IPS-15b (cell line): ENCODE measurements at regions not wholly inside any gene's neighbourhood (a gene's known extent, or its start where the extent isn't known, plus 50 kb on each side); places are given as distances from the start of the nearest gene placed in this dataset.
"Not testable (repeated sequence)": the region's sequence is repeated elsewhere in the genome, so short reads cannot be mapped to it uniquely, and the experiment has no call there.

Source experiments
- H3K27me3 ChIP-seq: one replicate; pipeline ENCODE4 v1.6.1; 2013; ENCODE audit warnings: low read length; ENCODE audit not compliant: control insufficient read depth, insufficient read depth
- H3K36me3 ChIP-seq: one replicate; pipeline ENCODE4 v1.6.1; 2013; ENCODE audit warnings: low read length; ENCODE audit not compliant: control insufficient read depth, insufficient read depth
- H3K4me1 ChIP-seq: one replicate; pipeline ENCODE4 v1.6.1; 2013; ENCODE audit warnings: mild to moderate bottlenecking, low read length; ENCODE audit not compliant: control insufficient read depth, insufficient read depth
- H3K4me3 ChIP-seq: one replicate; pipeline ENCODE4 v1.5.1; 2013; ENCODE audit warnings: low read depth, low read length
- H3K9ac ChIP-seq: one replicate; pipeline ENCODE4 v1.6.1; 2013; ENCODE audit warnings: low read depth, mild to moderate bottlenecking, low read length
- H3K9me3 ChIP-seq: one replicate; pipeline ENCODE4 v1.6.1; 2013; ENCODE audit warnings: mild to moderate bottlenecking, low read length; ENCODE audit not compliant: control insufficient read depth, insufficient read depth

GRCh38 chr3:18556001-18556408 lies 130.9 kb upstream of the SATB1 start:
- Histone ChIP-seq H3K4me1 (no peaks in the 10 kb centered on the region), H3K9ac (no peak overlapping the region), H3K4me3 (no peak overlapping the region), H3K36me3 (no peaks in the 10 kb centered on the region), H3K27me3 (no peaks in the 10 kb centered on the region), H3K9me3 (no peaks in the 10 kb centered on the region)

GRCh38 chr3:18552579-18553105 lies 127.5 kb upstream of the SATB1 start:
- not testable (repeated sequence) for H3K36me3 ChIP-seq, H3K27me3 ChIP-seq, H3K9ac ChIP-seq, H3K4me1 ChIP-seq, H3K9me3 ChIP-seq, H3K4me3 ChIP-seq

- Histone ChIP-seq H3K36me3 (no peaks in the 10 kb centered on the region), H3K9ac (no peak overlapping the region), H3K4me3 (no peak overlapping the region), H3K9me3 (no peaks in the 10 kb centered on the region), H3K4me1 (no peaks in the 10 kb centered on the region), H3K27me3 (no peaks in the 10 kb centered on the region)
These were observed 121.5 kb upstream of the SATB1 start for GRCh38 chr3:18546632-18547031.

GRCh38 chr3:18544146-18544545 lies 119.0 kb upstream of the SATB1 start:
- Histone ChIP-seq H3K27me3 (no peaks in the 10 kb centered on the region), H3K9ac (no peak overlapping the region), H3K9me3 (no peaks in the 10 kb centered on the region)

DNA sequence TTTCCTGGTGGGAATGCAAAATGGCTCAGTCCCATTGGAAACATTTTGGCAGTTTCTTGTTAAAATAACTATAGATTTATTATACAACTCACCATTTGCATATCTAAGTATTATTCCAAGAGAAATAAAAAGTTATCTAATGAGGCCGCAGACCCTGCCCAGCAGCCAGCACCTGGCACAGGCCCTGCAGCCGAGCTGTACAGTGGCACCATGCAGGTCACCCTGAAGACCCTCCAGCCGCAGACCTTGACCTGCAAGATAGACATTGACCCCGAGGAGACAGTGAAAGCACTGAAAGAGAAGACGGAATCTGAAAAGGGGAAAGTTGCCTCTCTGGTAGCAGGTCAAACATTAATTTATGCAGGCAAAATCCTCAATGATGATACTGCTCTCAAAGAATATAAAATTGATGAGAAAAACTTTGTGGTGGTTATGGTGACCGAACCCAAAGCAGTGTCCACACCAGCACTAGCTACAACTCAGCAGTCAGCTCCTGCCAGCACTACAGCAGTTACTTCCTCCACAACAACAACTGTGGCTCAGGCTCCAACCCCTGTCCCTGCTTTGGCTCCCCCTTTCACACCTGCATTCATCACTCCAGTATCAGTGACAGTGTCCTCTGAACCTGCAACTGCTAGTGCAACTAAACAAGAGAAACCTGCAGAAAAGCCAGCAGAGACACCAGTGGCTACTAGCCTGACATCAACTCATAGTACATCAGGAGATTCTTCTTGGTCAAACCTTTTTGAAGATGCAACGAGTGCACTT lies 113.5 kb upstream of the SATB1 start:
- Histone ChIP-seq H3K36me3 (no peaks in the 10 kb centered on the region), H3K27me3 (no peaks in the 10 kb centered on the region), H3K9me3 (no peaks in the 10 kb centered on the region), H3K9ac (no peak overlapping the region), H3K4me3 (no peak overlapping the region), H3K4me1 (no peaks in the 10 kb centered on the region)

More at GRCh38 chr3:18544146-18544545, 119.0 kb upstream of the SATB1 start:
- Histone ChIP-seq H3K36me3 (no peaks in the 10 kb centered on the region), H3K4me1 (no peaks in the 10 kb centered on the region), H3K4me3 (no peak overlapping the region)

DNA sequence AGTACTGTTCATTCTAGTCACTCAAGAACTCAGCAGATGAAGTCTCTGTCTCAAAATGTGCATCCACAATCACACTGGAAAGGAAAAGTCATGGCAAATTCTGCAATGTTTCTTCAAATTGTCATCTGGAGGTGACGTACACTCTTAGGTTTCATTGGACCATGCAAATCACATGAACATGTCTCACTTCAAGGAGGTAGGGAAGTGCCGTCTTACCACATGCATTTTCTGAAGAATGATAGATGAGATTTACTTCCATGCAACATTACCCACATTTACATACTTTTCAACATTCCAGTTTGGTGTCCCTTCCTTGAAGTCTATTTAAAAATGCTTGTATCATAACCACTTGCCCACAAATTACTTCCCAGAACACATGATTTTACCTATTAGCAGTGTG lies 107.9 kb upstream of the SATB1 start:
- no peak overlapping the region for H3K4me3 ChIP-seq
- H3K36me3 ChIP-seq: no peaks in the 10 kb centered on the region

DNA sequence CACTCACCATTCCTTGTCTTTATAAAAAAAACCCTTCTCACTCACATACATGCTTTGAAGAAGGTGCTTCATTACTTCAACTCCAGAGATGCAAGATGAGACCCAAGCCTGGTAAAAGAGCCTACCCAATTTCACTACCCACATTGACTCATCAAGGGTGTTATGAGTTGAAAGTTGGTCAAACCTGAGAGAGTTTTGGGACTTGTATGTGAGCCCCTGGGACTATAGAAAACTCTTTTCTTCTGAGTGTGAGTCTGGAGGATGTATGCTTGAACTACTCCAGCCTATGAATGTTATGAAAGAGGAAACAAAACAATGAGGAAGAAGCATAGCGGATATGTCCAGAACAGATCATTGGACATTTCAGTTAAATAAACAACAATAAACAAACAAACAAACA lies 106.5 kb upstream of the SATB1 start:
- Histone ChIP-seq H3K4me1 (no peaks in the 10 kb centered on the region), H3K4me3 (no peak overlapping the region), H3K36me3 (no peaks in the 10 kb centered on the region), H3K9ac (no peak overlapping the region), H3K9me3 (no peaks in the 10 kb centered on the region), H3K27me3 (no peaks in the 10 kb centered on the region)

More for the DNA sequence above, 107.9 kb upstream of the SATB1 start:
- Histone ChIP-seq H3K9ac (no peak overlapping the region), H3K4me1 (no peaks in the 10 kb centered on the region), H3K27me3 (no peaks in the 10 kb centered on the region), H3K9me3 (no peaks in the 10 kb centered on the region)

DNA sequence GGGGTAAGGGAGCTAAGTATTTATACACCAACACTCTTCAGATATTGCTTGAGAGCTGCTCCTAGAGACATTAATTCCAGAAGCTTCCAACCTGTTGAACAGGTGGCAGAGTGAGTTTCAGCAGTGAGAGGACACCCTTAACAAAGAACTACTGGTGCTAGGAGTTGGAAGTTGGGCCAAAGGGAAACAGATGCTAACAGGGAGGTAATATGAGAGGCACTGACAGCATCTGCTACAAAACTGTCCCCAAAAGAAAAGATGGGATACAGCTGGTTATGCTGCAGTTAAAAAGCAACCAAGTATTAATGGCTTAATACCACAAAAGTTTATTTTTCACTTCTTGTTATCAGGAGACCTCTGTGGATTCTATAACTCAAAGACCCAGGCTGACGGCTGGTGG lies 104.5 kb upstream of the SATB1 start:
- Histone ChIP-seq H3K4me1 (no peaks in the 10 kb centered on the region), H3K9ac (no peak overlapping the region), H3K9me3 (no peaks in the 10 kb centered on the region), H3K36me3 (no peaks in the 10 kb centered on the region), H3K4me3 (no peak overlapping the region), H3K27me3 (no peaks in the 10 kb centered on the region)

DNA sequence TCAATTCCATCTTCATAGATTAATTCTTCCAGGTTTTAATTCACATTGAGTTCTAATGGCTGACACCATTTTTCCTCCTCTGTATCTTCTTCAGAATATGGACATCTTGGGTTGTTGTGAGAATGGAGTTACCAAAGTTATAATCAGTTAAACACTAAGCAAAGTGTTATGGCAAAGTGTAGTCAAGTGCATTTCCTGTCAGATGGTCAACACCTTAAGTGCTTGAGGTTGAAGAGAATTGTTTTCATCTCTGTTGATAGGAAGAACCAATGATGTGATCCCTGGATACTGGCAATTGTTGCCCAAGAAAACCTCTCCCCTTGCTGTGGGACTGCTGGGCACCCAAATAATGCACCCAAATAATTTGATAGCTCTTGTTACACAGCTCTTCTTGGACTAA lies 102.6 kb upstream of the SATB1 start:
- no peaks in the 10 kb centered on the region for H3K36me3 ChIP-seq
- H3K27me3 ChIP-seq: no peaks in the 10 kb centered on the region
- H3K4me1 ChIP-seq: no peaks in the 10 kb centered on the region
- no peak overlapping the region for H3K4me3 ChIP-seq
- no peak overlapping the region for H3K9ac ChIP-seq
- no peaks in the 10 kb centered on the region for H3K9me3 ChIP-seq

GRCh38 chr3:18526667-18527066 lies 101.5 kb upstream of the SATB1 start:
- Histone ChIP-seq H3K36me3 (no peaks in the 10 kb centered on the region), H3K9ac (no peak overlapping the region), H3K4me1 (no peaks in the 10 kb centered on the region), H3K9me3 (no peaks in the 10 kb centered on the region), H3K27me3 (no peaks in the 10 kb centered on the region), H3K4me3 (no peak overlapping the region)

GRCh38 chr3:18516170-18516569 lies 91.0 kb upstream of the SATB1 start:
- H3K4me3 ChIP-seq: peak overlapping the region; percentile 45
- H3K9ac ChIP-seq, H3K27me3 ChIP-seq, H3K9me3 ChIP-seq, H3K4me1 ChIP-seq, H3K36me3 ChIP-seq: not testable (repeated sequence)

GRCh38 chr3:18513091-18513490 lies 88.0 kb upstream of the SATB1 start:
- no peaks in the 10 kb centered on the region for H3K27me3 ChIP-seq
- no peaks in the 10 kb centered on the region for H3K4me1 ChIP-seq
- no peaks in the 10 kb centered on the region for H3K9me3 ChIP-seq
- no peak overlapping the region for H3K4me3 ChIP-seq
- no peaks in the 10 kb centered on the region for H3K36me3 ChIP-seq
- no peak overlapping the region for H3K9ac ChIP-seq
